ENCODE measurements at regions not wholly inside any gene's neighbourhood (a gene's known extent, or its start where the extent isn't known, plus 50 kb on each side); places are given as distances from the start of the nearest gene placed in this dataset.
A peak's percentile ranks its signal among the peaks of the same experiment; 100 is the strongest.

- H3K36me3 Mint-ChIP-seq = no peaks in the 10 kb centered on the region
- no peak for DNase-seq
- no peaks in the 10 kb centered on the region for H3K4me1 Mint-ChIP-seq
- CTCF ChIA-PET = no interaction called here
- no peak overlapping the region for H3K27ac Mint-ChIP-seq
- H3K4me3 Mint-ChIP-seq = no peak overlapping the region
- H3K27me3 Mint-ChIP-seq = peaks cover 4% of the 10 kb centered on the region
- H3K9me3 Mint-ChIP-seq = no peaks in the 10 kb centered on the region
Measured at GRCh38 chr3:137926991-137927390, 83.0 kb upstream of the CLDN18 start.

DNA sequence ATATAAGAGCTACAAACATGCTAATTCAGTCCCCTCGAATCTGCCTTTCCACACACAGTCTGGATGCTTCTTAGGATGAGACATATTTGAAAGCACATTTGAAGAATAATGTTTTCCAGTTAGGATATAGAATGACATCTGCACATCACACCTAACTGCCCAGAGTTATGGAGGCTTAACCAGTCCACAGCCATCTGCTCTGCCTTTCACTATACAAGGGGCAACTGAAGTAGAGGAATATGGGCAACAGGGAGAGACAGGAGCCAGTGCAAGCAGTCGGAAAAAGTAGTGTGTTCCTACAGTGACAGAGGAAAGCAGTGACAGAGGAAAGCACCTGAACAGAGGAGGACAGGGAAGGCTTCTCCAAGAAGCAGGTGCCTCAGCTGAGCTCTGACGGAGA is 79.0 kb upstream of the CLDN18 start:
- no peak overlapping the region for H3K27ac Mint-ChIP-seq
- no peaks in the 10 kb centered on the region for H3K9me3 Mint-ChIP-seq
- no peak for DNase-seq
- no peaks in the 10 kb centered on the region for H3K36me3 Mint-ChIP-seq
- no peak overlapping the region for H3K4me3 Mint-ChIP-seq
- H3K27me3 Mint-ChIP-seq = peaks cover 4% of the 10 kb centered on the region
- CTCF ChIA-PET = no interaction called here
- H3K4me1 Mint-ChIP-seq = no peaks in the 10 kb centered on the region

DNA sequence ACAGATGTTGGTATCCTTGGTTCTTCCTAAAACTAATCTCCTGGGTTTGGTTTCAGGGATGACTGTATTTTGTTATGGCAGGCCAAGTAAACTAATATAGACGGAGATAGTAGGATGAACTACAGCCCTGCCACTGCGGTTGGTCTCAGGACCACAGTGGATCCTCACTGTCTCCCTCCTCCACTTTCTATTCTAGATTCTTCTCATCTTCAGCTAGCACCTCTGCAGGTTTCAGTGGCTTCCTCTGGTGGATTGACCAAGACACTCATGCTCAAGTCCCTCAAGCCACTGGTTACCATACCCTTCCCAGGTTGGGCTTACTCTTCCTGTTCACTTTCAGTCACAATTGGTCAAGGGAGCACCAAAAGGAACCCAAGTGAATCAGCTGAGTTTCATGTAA is 71.1 kb upstream of the CLDN18 start:
- CTCF ChIA-PET = no interaction called here
- no peaks in the 10 kb centered on the region for H3K36me3 Mint-ChIP-seq
- H3K4me1 Mint-ChIP-seq = no peaks in the 10 kb centered on the region
- no peaks in the 10 kb centered on the region for H3K9me3 Mint-ChIP-seq
- peaks cover 3% of the 10 kb centered on the region for H3K27me3 Mint-ChIP-seq
- DNase-seq = no peak
- no peak overlapping the region for H3K4me3 Mint-ChIP-seq
- no peak overlapping the region for H3K27ac Mint-ChIP-seq

DNA sequence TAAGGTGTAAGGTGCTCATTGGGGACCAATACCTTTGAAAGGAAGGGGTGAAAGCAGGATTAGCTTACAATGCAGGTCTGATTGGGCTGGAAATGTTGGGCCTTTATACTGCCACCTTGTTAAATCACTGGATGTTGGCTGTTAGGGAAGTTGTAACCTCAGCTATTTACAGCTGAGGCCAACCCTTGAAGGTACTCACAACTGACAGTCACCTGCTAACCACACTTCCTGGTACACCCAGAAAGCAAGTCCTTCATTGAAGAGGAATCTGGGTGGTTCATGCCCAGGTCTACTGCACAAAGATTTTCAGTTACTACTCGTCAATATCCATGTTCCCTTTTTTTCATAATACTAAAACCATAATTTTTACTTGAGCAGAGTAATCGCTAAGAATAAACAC is 65.4 kb upstream of the CLDN18 start:
- Mint-ChIP-seq H3K27me3 (no peaks in the 10 kb centered on the region), H3K9me3 (no peaks in the 10 kb centered on the region), H3K36me3 (no peaks in the 10 kb centered on the region), H3K4me3 (no peak overlapping the region), H3K4me1 (no peaks in the 10 kb centered on the region), H3K27ac (no peak overlapping the region)
- no peak for DNase-seq
- CTCF ChIA-PET = interaction anchor here (1.0 kb wide), 1 partner anchor 15 kb away, joined by 3 read pairs; no protein-coding TSS in a partner anchor

- no peaks in the 10 kb centered on the region for H3K4me1 Mint-ChIP-seq
- no peaks in the 10 kb centered on the region for H3K9me3 Mint-ChIP-seq
- H3K36me3 Mint-ChIP-seq = no peaks in the 10 kb centered on the region
- no peak overlapping the region for H3K4me3 Mint-ChIP-seq
- DNase-seq = peak; percentile 55
- CTCF ChIA-PET = interaction anchor here (0.9 to 2.3 kb wide), 5 partner anchors 9 to 1874 kb away, joined by 3 to 6 read pairs (median 3); no protein-coding TSS in a partner anchor
- no peaks in the 10 kb centered on the region for H3K27me3 Mint-ChIP-seq
- H3K27ac Mint-ChIP-seq = no peak overlapping the region
Measured at GRCh38 chr3:137946356-137946973, 63.5 kb upstream of the CLDN18 start.

DNA sequence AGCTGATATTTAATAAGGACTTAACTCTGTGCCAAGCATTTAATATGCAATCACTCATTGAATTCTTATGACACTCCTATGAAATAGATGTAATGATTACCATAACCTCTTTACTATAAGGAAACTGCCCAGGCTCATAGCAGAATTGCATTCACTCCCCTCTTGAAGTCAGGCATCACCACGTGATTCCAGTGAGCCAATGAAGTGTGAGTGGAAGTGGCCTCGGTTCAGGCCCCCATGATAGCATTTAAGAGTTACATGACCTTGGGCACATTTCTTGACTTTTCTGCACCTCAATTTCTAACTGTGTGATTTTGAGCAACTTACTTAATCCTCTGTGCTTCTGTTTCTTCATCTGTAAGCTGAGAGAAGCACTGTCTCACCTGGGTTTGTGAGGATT is 62.8 kb upstream of the CLDN18 start:
- Mint-ChIP-seq H3K4me3 (no peak overlapping the region), H3K27me3 (no peaks in the 10 kb centered on the region), H3K27ac (no peak overlapping the region), H3K4me1 (no peaks in the 10 kb centered on the region), H3K36me3 (no peaks in the 10 kb centered on the region), H3K9me3 (no peaks in the 10 kb centered on the region)
- no peak for DNase-seq
- CTCF ChIA-PET = interaction anchor here (1.0 to 2.3 kb wide), 3 partner anchors 8 to 836 kb away, joined by 3 to 6 read pairs (median 3); no protein-coding TSS in a partner anchor

GRCh38 chr3:137948400-137949072 is 61.4 kb upstream of the CLDN18 start:
- Mint-ChIP-seq H3K9me3 (no peaks in the 10 kb centered on the region), H3K4me1 (no peaks in the 10 kb centered on the region), H3K36me3 (no peaks in the 10 kb centered on the region), H3K27ac (no peak overlapping the region), H3K27me3 (no peaks in the 10 kb centered on the region), H3K4me3 (no peak overlapping the region)
- CTCF ChIA-PET = interaction anchor here (0.9 to 1.2 kb wide), 2 partner anchors 842 to 916 kb away, joined by 3 read pairs; no protein-coding TSS in a partner anchor
- no peak for DNase-seq

DNA sequence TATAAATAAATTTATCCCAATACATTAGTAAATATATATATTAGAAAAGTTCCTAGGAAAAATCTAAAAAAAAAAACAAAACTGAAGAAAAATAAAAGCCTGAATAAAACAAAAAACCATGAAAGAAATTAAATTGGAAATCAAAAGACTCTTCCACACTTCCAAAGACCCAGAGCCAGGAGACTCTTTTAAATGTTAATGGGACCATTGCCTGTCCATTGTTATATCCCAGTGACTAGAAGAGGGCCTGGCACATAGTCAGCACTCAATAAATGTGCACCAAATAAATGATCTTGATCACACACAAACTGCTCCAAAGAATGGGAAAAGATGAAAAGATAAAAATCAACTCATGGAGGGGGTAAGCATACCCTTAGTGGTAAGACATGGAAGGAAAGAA is 51.3 kb upstream of the CLDN18 start:
- no peak overlapping the region for H3K27ac Mint-ChIP-seq
- CTCF ChIA-PET = interaction anchor here (0.9 kb wide), 1 partner anchor 12 kb away, joined by 3 read pairs; no protein-coding TSS in a partner anchor
- peaks cover 5% of the 10 kb centered on the region for H3K27me3 Mint-ChIP-seq
- no peak for DNase-seq
- no peaks in the 10 kb centered on the region for H3K4me1 Mint-ChIP-seq
- H3K36me3 Mint-ChIP-seq = no peaks in the 10 kb centered on the region
- peaks cover 3% of the 10 kb centered on the region for H3K9me3 Mint-ChIP-seq
- no peak overlapping the region for H3K4me3 Mint-ChIP-seq

Measured in activated naive CD4-positive, alpha-beta T cell treated with anti-CD3 and anti-CD28 coated beads, Interleukin-2, amount 10 ng/mL, durations not matched to agents 7 days and 5 days (primary cell).